GM23248 (cell line): ENCODE measurements at regions not wholly inside any gene's neighbourhood (a gene's known extent, or its start where the extent isn't known, plus 50 kb on each side); places are given as distances from the start of the nearest gene placed in this dataset.

Source experiments
- EZH2 ChIP-seq: fragments of 200-600 bp; sonication (generic); IDR thresholded peaks from 2 replicates; pipeline ENCODE4 v1.6.1; 2018; ENCODE audit warnings: antibody characterized with exemption, mild to moderate bottlenecking; ENCODE audit not compliant: insufficient read depth, poor library complexity, severe bottlenecking
- EZH2phosphoT487 ChIP-seq: fragments of 200-600 bp; sonication (generic); IDR thresholded peaks from 2 replicates; pipeline ENCODE4 v1.6.1; 2018; ENCODE audit warnings: antibody characterized with exemption, moderate library complexity, mild to moderate bottlenecking, low read depth; ENCODE audit not compliant: insufficient read depth

DNA sequence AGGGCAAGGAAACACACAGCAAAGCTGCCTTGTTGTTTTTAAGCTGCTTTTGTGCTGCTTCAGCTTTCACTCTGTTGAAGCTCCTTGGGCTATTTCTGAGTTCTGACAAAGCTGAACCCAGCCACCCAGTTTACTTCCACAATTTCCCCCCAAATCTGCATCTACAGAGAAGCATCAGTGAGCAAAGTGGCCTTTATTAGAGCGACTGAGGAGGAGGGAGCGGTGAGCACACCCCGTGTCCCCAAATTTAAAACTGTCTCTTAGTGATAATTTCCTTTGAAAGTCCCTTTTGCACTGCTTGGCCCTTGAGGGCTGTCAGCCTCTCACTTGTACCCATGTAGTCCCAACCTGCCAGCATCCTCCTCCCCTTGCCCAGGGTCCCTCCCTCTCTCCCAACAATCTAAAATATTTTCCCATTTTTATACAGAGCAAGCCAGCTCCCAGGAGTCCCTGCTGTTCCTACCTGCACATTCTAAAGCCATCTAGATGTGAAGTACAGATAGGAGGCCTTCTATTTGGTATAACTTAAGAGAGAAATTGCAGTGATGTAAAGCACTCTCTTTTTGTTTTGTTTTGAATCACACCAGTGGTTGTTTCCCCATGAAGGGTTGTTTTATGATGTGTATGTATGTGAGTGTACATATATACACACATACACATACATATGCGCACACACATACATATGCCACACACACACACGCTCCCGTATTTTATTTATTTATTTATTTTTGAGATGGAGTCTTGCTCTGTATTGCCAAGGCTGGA lies 313.5 kb downstream of the TLE4 start:
- no peak for TF ChIP-seq EZH2
- TF ChIP-seq EZH2phosphoT487, result no peak
